T-helper 17 cell (primary cell): ENCODE measurements at regions not wholly inside any gene's neighbourhood (a gene's known extent, or its start where the extent isn't known, plus 50 kb on each side); places are given as distances from the start of the nearest gene placed in this dataset.

ENCODE experiments used
- ATAC-seq: fragments of 150-1000 bp; cut with Tn5 transposase; 2 replicates; pipeline ENCODE4 v1.10.0; 2021; ENCODE audit warnings: mild to moderate bottlenecking, moderate library complexity
- DNase-seq, 3 donors: peaks; one replicate each; pipeline versions ENCODE4 v3.0.0 to v3.0.0-alpha.2; 2020 to 2021
- H3K9me3 ChIP-seq: one replicate; pipeline ENCODE4 v1.7.0; 2013; ENCODE audit warnings: low read length, mild to moderate bottlenecking; ENCODE audit not compliant: control insufficient read depth, poor library complexity, severe bottlenecking
- H3K27ac Mint-ChIP-seq: one replicate; pipeline ENCODE4 v1.8.0; 2022; ENCODE audit warnings: mild to moderate bottlenecking, moderate library complexity, mixed read lengths
- H3K27me3 Mint-ChIP-seq: one replicate; pipeline ENCODE4 v1.8.0; 2022; ENCODE audit warnings: mixed read lengths
- H3K36me3 Mint-ChIP-seq: one replicate; pipeline ENCODE4 v1.8.0; 2022; ENCODE audit warnings: low read depth, mixed read lengths
- H3K4me1 Mint-ChIP-seq: one replicate; pipeline ENCODE4 v1.8.0; 2022; ENCODE audit warnings: mild to moderate bottlenecking, mixed read lengths
- H3K4me3 Mint-ChIP-seq: one replicate; pipeline ENCODE4 v1.8.0; 2022; ENCODE audit warnings: mild to moderate bottlenecking, moderate library complexity, mixed read lengths

- DNase-seq (no peak), ATAC-seq (no peak)
- H3K4me1 Mint-ChIP-seq = peaks cover 40% of the 10 kb centered on the region
- H3K9me3 ChIP-seq = no peaks in the 10 kb centered on the region
- no peak overlapping the region for H3K4me3 Mint-ChIP-seq
- no peak overlapping the region for H3K27ac Mint-ChIP-seq
- no peaks in the 10 kb centered on the region for H3K36me3 Mint-ChIP-seq
- peaks cover 6% of the 10 kb centered on the region for H3K27me3 Mint-ChIP-seq
These were observed 177.6 kb upstream of the BCL6 start for GRCh38 chr3:187922704-187923416.

GRCh38 chr3:187924651-187925050 is 179.4 kb upstream of the BCL6 start:
- DNase-seq = no peak
- Mint-ChIP-seq H3K4me1 (peaks cover 33% of the 10 kb centered on the region), H3K36me3 (no peaks in the 10 kb centered on the region), H3K4me3 (no peak overlapping the region), H3K27ac (no peak overlapping the region), H3K27me3 (peaks cover 6% of the 10 kb centered on the region)
- no peaks in the 10 kb centered on the region for H3K9me3 ChIP-seq
- ATAC-seq = no peak

GRCh38 chr3:187925326-187925725 is 180.1 kb upstream of the BCL6 start:
- no peak overlapping the region for H3K27ac Mint-ChIP-seq
- no peaks in the 10 kb centered on the region for H3K36me3 Mint-ChIP-seq
- H3K9me3 ChIP-seq = no peaks in the 10 kb centered on the region
- no peak for DNase-seq
- H3K4me1 Mint-ChIP-seq = peaks cover 33% of the 10 kb centered on the region
- ATAC-seq = no peak
- peaks cover 6% of the 10 kb centered on the region for H3K27me3 Mint-ChIP-seq
- H3K4me3 Mint-ChIP-seq = no peak overlapping the region

- no peak for DNase-seq
- Mint-ChIP-seq H3K27me3 (peaks cover 1% of the 10 kb centered on the region), H3K27ac (peak overlapping the region; percentile 61), H3K36me3 (no peaks in the 10 kb centered on the region), H3K4me3 (no peak overlapping the region), H3K4me1 (peaks cover 31% of the 10 kb centered on the region)
- H3K9me3 ChIP-seq = no peaks in the 10 kb centered on the region
- ATAC-seq = no peak
These were observed 181.4 kb upstream of the BCL6 start for GRCh38 chr3:187926620-187927019.

- H3K27me3 Mint-ChIP-seq = no peaks in the 10 kb centered on the region
- H3K36me3 Mint-ChIP-seq = no peaks in the 10 kb centered on the region
- ATAC-seq (no peak), DNase-seq (no peak)
- no peaks in the 10 kb centered on the region for H3K9me3 ChIP-seq
- H3K27ac Mint-ChIP-seq = no peak overlapping the region
- no peak overlapping the region for H3K4me3 Mint-ChIP-seq
- peaks cover 30% of the 10 kb centered on the region for H3K4me1 Mint-ChIP-seq
These were observed 182.3 kb upstream of the BCL6 start for GRCh38 chr3:187927565-187927964.

- Mint-ChIP-seq H3K4me3 (no peak overlapping the region), H3K27me3 (no peaks in the 10 kb centered on the region), H3K27ac (no peak overlapping the region)
These were observed 184.0 kb upstream of the BCL6 start for GRCh38 chr3:187929112-187929816.

GRCh38 chr3:187930021-187930420 is 184.8 kb upstream of the BCL6 start:
- DNase-seq (no peak), ATAC-seq (no peak)
- H3K27ac Mint-ChIP-seq = no peak overlapping the region
- no peaks in the 10 kb centered on the region for H3K27me3 Mint-ChIP-seq
- H3K9me3 ChIP-seq = no peaks in the 10 kb centered on the region
- no peaks in the 10 kb centered on the region for H3K36me3 Mint-ChIP-seq
- H3K4me1 Mint-ChIP-seq = peaks cover 31% of the 10 kb centered on the region
- H3K4me3 Mint-ChIP-seq = no peak overlapping the region

More at GRCh38 chr3:187929112-187929816, 184.0 kb upstream of the BCL6 start:
- Mint-ChIP-seq H3K4me1 (peaks cover 28% of the 10 kb centered on the region), H3K36me3 (no peaks in the 10 kb centered on the region)
- H3K9me3 ChIP-seq = no peaks in the 10 kb centered on the region
- ATAC-seq (peak; percentile 42), DNase-seq (no peak)

- no peaks in the 10 kb centered on the region for H3K9me3 ChIP-seq
- Mint-ChIP-seq H3K4me3 (no peak overlapping the region), H3K36me3 (peaks cover 3% of the 10 kb centered on the region), H3K4me1 (peaks cover 40% of the 10 kb centered on the region), H3K27ac (no peak overlapping the region), H3K27me3 (no peaks in the 10 kb centered on the region)
- DNase-seq (no peak), ATAC-seq (no peak)
These were observed 185.8 kb upstream of the BCL6 start for GRCh38 chr3:187931101-187931500.

GRCh38 chr3:187931770-187932278 is 186.6 kb upstream of the BCL6 start:
- H3K36me3 Mint-ChIP-seq = peaks cover 3% of the 10 kb centered on the region
- H3K27me3 Mint-ChIP-seq = no peaks in the 10 kb centered on the region
- no peak for ATAC-seq
- DNase-seq = no peak
- H3K27ac Mint-ChIP-seq = peak overlapping the region; percentile 4
- peaks cover 40% of the 10 kb centered on the region for H3K4me1 Mint-ChIP-seq
- H3K9me3 ChIP-seq = no peaks in the 10 kb centered on the region
- no peak overlapping the region for H3K4me3 Mint-ChIP-seq

GRCh38 chr3:187932530-187932929 is 187.3 kb upstream of the BCL6 start:
- ATAC-seq (no peak), DNase-seq (no peak)
- peaks cover 3% of the 10 kb centered on the region for H3K36me3 Mint-ChIP-seq
- peak overlapping the region; percentile 4 for H3K27ac Mint-ChIP-seq
- H3K27me3 Mint-ChIP-seq = no peaks in the 10 kb centered on the region
- H3K9me3 ChIP-seq = no peaks in the 10 kb centered on the region
- H3K4me1 Mint-ChIP-seq = peaks cover 40% of the 10 kb centered on the region
- H3K4me3 Mint-ChIP-seq = no peak overlapping the region

- H3K36me3 Mint-ChIP-seq = peaks cover 3% of the 10 kb centered on the region
- H3K4me3 Mint-ChIP-seq = peak overlapping the region; percentile 92
- no peaks in the 10 kb centered on the region for H3K9me3 ChIP-seq
- ATAC-seq (peak; percentile 75), DNase-seq (no peak)
- H3K27ac Mint-ChIP-seq = peak overlapping the region; percentile 89
- peaks cover 29% of the 10 kb centered on the region for H3K4me1 Mint-ChIP-seq
- no peaks in the 10 kb centered on the region for H3K27me3 Mint-ChIP-seq
These were observed 190.4 kb upstream of the BCL6 start for GRCh38 chr3:187935623-187936156.

GRCh38 chr3:187936676-187937075 is 191.4 kb upstream of the BCL6 start:
- no peak for ATAC-seq
- H3K4me1 Mint-ChIP-seq = peaks cover 25% of the 10 kb centered on the region
- no peaks in the 10 kb centered on the region for H3K9me3 ChIP-seq
- H3K36me3 Mint-ChIP-seq = peaks cover 3% of the 10 kb centered on the region
- no peaks in the 10 kb centered on the region for H3K27me3 Mint-ChIP-seq
- peak overlapping the region; percentile 92 for H3K4me3 Mint-ChIP-seq
- peak overlapping the region; percentile 89 for H3K27ac Mint-ChIP-seq
- no peak for DNase-seq

GRCh38 chr3:187939891-187940290 is 194.6 kb upstream of the BCL6 start:
- no peak overlapping the region for H3K27ac Mint-ChIP-seq
- no peak for ATAC-seq
- no peaks in the 10 kb centered on the region for H3K9me3 ChIP-seq
- no peaks in the 10 kb centered on the region for H3K27me3 Mint-ChIP-seq
- no peak overlapping the region for H3K4me3 Mint-ChIP-seq
- DNase-seq = no peak
- peaks cover 3% of the 10 kb centered on the region for H3K36me3 Mint-ChIP-seq
- peaks cover 20% of the 10 kb centered on the region for H3K4me1 Mint-ChIP-seq
